HEK293T (cell line): ENCODE measurements at regions not wholly inside any gene's neighbourhood (a gene's known extent, or its start where the extent isn't known, plus 50 kb on each side); places are given as distances from the start of the nearest gene placed in this dataset.

Source experiments
- ARNT ChIP-seq: fragments of 450-650 bp; IDR thresholded peaks from 2 replicates; pipeline ENCODE4 v1.6.1; 2017; ENCODE audit warnings: mild to moderate bottlenecking
- BHLHE40 ChIP-seq: fragments of 450-650 bp; IDR thresholded peaks from 2 replicates; pipeline ENCODE4 v1.6.1; 2016; ENCODE audit warnings: mild to moderate bottlenecking, moderate library complexity, borderline replicate concordance
- ELF4 ChIP-seq: fragments of 450-650 bp; IDR thresholded peaks from 2 replicates; pipeline ENCODE4 v1.6.1; 2017; ENCODE audit warnings: antibody characterized with exemption
- FOXA1 ChIP-seq: fragments of 450-650 bp; IDR thresholded peaks from 2 replicates; pipeline ENCODE4 v1.6.1; 2016; ENCODE audit warnings: mild to moderate bottlenecking
- HDGF ChIP-seq: fragments of 450-650 bp; IDR thresholded peaks from 2 replicates; pipeline ENCODE4 v1.6.1; 2017; ENCODE audit warnings: antibody characterized with exemption, borderline replicate concordance
- LEF1 ChIP-seq: fragments of 450-650 bp; IDR thresholded peaks from 2 replicates; pipeline ENCODE4 v1.6.1; 2017; ENCODE audit warnings: mild to moderate bottlenecking, borderline replicate concordance
- SP1 ChIP-seq: fragments of 450-650 bp; IDR thresholded peaks from 2 replicates; pipeline ENCODE4 v1.6.1; 2017
- SUZ12 ChIP-seq: fragments of 450-650 bp; IDR thresholded peaks from 2 replicates; pipeline ENCODE4 v1.6.1; 2016; ENCODE audit warnings: mild to moderate bottlenecking
- TARDBP ChIP-seq: fragments of 450-650 bp; IDR thresholded peaks from 2 replicates; pipeline ENCODE4 v1.6.1; 2016

DNA sequence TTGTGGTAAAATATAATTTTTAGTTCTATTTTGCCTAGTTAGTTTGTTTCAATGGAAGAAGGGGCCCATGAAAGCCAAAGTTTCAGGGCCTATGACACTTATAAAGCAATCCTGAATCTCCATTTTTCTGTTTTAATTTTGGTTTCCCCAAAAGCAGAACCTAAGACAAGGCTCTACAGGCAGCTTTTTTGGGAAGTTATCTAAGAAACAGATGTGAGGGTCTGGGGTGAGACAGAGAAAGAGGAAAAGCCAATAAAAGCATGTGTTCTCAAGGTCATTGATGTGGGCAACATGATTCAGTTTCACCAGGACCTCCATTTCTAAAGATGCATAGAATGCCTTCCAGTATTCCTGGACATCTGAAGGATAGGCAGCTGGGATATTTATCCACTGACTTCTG is 598.5 kb downstream of the PDCD6IP start:
- TF ChIP-seq SUZ12 (no peak), LEF1 (no peak), ARNT (no peak), TARDBP (no peak), ELF4 (no peak), HDGF (no peak), BHLHE40 (no peak), SP1 (no peak), FOXA1 (no peak)
